KG1 (cell line): ENCODE measurements at regions not wholly inside any gene's neighbourhood (a gene's known extent, or its start where the extent isn't known, plus 50 kb on each side); places are given as distances from the start of the nearest gene placed in this dataset.

ENCODE experiments used
- DNase-seq: peaks from one replicate; lab custom pipeline; 2025; lab: John Stamatoyannopoulos, UW

DNA sequence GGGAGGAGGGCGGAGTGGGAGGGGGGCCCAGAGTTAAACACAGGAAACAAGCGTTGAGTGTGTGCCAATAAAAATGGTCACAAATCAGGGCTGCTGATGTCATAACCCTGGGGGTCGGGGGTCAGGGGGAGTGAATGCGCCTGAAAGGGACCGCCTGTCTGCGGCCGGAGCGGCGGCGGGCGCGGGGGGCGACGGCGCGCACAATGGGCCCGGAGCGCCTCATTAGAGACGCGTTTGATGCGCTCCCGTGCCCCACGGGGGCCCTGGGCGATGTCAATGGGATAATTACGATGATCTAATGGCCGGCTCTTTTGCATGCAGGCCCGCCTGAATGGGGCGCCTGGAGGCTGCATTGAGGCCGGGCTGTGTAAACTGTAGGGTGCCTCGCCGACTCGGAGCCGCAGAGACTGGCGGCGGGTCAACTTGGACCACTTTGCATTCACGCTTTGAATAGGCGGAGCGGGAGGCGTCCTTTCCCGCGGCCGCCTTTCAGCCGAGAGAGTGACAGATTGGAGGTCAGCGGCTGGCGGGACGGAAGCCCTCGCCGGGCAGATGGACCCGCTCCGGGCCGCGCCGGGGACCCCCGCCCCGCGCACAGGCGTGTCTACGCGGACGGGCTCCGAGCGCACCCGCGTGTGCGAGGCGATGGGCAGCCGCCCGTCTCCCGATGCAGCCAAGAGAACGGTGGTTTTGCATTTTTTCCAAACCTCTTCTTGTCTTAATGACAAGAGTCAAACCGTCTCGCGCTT lies 296.1 kb downstream of the TFAP2C start:
- no peak for DNase-seq

GRCh38 chr20:56925831-56926170 lies 296.7 kb downstream of the TFAP2C start:
- no peak for DNase-seq

- DNase-seq: no peak
These were observed 297.4 kb downstream of the TFAP2C start for GRCh38 chr20:56926501-56926900.

- no peak for DNase-seq
These were observed 298.0 kb downstream of the TFAP2C start for GRCh38 chr20:56927127-56927526.

DNA sequence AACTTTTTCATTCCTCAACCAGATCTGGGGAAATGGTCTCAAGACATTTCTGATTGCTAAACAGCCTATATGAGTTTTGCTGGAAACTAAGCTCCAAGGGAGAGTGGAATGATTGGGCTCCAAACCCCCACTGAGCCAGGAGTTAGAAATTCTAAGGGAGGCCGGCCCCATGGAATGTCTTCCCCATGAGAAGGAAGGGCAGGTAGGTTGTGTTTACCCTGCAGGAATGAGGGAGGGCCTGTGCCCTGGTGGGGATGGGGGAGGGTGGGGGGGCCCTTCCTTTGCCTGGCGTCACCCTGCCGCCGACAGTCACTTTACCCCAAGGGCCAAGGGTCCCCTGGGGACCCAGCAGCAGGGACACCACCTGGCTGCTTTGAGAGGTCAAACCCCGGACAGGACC lies 298.9 kb downstream of the TFAP2C start:
- DNase-seq: no peak

- no peak for DNase-seq
These were observed 300.5 kb downstream of the TFAP2C start for GRCh38 chr20:56929606-56930005.

- no peak for DNase-seq
These were observed 301.8 kb downstream of the TFAP2C start for GRCh38 chr20:56930876-56931275.

DNA sequence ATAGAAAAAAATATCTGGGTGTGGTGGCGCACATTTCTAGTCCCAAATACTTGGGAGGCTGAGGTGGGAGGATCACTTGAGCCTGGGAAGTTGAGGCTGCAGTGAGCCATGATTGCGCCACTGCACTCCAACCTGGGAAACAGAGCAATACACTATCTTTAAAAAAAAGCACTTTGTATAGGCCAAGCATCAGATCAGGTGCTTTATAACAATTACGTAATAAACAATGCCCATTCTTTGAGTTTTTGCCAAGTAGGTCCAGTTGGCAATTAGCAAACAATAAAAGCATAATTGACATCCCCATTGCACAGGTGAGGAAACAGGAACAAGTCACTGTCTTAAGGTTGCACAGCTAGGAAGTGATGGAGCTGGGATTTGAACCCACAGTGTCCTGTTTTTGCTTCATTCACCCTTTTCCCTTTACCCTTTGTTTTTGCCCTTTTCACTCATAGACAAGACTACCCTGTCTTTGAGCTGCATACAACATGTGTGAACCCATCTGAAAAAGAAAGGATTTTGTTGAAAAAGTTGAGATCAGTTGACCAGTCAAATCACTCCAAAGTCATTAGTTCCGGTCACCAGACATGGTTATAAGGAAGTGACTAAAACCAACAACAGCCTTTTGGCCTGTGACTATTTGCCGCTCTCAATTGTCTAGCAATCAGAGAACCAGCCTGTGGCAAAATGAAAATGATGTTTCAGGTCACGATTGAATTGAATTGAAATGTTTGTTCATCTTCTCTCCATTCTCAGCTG lies 303.6 kb downstream of the TFAP2C start:
- DNase-seq: no peak

- no peak for DNase-seq
These were observed 304.2 kb downstream of the TFAP2C start for GRCh38 chr20:56933331-56933698.

GRCh38 chr20:56934888-56935287 lies 305.8 kb downstream of the TFAP2C start:
- DNase-seq: no peak

- no peak for DNase-seq
These were observed 311.4 kb downstream of the TFAP2C start for GRCh38 chr20:56940466-56940865.

DNA sequence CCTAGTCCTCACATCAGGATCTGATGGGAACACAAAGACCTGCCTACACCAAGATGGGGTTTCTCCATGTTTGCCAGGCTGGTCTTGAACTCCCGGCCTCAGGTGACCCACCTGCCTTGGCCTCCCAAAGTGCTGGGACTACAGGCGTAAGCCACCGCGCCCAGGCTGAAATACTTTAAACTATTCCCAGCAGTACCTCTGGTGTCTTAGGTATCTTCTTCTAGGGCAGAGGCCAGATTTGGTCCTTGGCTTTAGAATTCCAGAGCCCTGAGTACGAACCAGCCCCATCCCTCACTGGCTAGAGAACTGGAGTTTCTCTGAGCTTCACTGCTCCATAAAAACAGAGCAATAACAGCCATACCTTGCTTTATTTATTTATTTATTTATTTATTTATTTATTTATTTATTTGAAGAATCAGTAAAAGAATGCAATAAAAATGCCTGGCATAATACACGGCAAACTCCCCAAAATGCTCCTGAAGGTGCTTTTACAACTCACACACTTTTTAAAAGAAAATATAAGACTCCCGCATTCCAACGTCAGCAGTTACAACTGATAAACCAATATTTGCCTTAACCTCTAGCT lies 312.1 kb downstream of the TFAP2C start:
- DNase-seq: no peak

GRCh38 chr20:56943946-56944945 lies 315.1 kb downstream of the TFAP2C start:
- no peak for DNase-seq

DNA sequence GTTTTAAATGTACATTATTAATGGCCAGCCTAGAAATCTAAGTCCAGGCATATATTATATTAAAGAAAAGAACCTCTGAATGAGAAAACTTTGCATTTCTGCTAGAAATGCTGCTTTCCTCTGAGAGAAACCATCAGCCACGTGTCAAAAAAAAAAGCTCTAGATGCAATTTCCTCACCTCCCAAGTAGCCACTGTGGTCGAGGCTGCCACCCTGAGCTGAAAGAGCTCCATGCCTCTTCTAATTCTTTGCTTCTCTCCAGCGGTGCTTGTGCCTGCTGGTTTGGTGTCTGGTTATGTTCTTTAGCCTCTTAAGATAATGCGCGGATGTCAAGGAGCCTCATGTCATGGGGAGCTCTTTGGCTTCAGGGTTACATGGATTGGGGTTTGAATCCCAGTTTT lies 316.0 kb downstream of the TFAP2C start:
- DNase-seq: no peak

DNA sequence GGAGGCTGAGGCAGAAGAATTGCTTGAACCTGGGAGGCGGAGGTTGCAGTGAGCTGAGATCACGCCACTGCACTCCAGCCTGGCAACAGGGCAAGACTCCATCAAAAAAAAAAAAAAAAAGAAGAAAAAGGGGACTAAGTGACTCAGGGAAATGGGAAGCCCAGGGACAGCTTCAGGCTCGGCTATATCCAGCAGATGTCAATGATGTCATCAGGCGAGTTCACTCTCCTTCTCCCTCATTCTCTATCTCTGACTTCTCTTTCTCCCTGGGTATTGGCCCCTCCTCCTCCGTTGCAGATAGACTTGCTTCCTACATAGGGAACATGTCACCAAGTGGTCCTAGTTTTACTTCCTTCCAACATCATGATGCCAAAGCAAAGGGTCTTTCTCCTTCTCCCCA lies 316.8 kb downstream of the TFAP2C start:
- no peak for DNase-seq

DNA sequence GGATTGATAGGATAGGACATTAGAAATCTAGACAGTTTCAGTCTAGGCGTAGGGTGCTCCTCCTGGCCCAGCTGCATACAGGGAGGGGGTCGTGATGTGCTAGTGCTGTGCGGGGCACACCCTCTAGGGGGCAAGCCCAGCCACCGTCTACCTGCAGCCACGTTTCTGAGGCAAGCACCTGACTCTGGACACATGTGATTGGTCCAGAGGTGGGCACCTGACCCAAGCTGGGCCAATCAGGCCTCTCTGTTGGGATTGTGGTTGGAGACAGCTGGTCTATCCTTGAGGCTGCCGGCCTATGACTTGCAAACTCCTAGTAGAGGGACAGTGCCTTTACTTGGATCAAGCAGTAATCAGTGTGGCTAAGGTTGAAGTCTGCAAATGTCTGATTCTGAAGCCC lies 317.1 kb downstream of the BMP7 start:
- no peak for DNase-seq

DNA sequence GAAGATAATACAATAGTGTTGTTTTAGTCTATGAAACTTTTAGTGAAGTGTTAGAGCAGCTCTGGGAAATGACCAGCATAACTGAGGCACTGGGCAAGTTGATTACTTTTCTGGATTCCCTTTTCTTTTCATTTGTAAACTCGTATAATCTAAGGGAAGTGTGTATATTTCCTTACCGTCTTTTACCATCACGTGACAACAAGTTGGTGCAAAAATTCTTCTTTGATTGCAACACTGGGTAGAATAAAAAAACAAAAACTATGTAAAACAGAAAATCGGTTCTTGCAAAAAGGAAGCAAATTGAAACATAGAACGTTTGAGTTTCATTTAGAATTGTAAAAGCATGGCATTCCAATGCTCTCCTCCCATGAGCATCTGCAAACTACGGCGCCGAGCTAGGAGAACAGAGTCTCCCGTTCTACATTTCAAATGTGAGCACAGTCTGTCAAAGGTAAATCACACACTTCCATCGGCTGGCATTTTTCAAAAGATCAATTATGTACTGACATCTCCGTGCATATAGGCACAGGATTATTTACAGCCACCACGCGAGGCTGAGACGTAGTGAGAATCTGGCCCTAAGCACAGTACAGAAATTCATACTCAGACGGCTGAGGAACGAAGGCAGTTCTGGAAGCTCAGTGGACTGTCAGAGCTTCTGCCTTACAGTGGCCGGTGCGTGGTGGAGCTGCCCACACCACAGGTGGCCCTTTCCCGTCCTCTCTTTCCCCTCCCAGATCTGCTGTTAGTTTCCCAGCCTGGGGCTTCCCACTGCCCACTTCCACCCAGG lies 314.0 kb downstream of the BMP7 start:
- no peak for DNase-seq

DNA sequence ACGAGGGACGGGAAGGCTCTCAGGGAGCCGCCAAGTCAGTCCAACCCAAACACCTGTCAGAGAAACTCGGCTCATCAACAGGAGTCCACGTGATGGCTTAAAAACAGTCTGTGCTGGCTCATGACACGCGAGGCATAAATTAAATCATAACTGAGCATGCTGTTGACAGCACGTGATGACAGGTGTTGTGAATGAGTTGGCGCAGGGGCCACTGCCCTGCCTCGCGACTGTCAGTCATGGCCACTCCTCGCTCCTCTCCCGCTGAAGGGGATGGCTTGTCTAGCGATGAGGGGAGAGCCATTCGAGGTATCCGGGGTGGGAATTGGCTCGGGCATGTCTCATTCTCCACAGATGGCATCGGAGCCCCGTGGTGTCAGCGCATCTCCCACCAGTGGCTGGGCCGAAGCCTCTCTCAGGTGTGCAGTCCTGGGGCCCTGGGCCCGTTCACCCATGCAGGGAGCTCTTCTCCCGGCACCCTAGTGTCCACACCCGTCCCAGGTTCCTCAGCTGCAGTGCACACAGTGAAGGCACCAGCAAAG lies 313.3 kb downstream of the BMP7 start:
- DNase-seq: no peak

GRCh38 chr20:56954797-56955196 lies 311.6 kb downstream of the BMP7 start:
- no peak for DNase-seq

DNA sequence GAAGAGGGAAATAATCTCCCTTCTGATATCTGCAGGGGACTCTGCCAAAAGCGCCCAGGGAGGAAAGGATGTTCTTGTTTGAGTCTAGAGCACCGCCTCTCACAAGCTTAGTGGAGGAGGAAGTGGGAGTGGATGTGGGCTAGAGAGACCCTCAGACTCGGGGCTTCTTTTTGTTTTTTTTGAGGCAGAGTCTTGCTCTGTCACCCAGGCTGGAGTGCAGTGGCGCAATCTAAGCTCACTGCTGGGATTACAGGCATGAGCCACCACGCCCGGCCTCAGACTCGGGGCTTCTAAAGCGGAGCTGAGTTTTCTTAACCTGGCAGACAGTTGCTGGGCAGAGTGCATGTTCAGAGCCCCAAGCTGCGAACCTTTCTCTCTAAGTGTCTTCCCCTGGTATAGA lies 310.8 kb downstream of the BMP7 start:
- DNase-seq: no peak

- DNase-seq: no peak
These were observed 309.9 kb downstream of the BMP7 start for GRCh38 chr20:56956534-56956933.
